GM13976 (cell line): ENCODE measurements at regions not wholly inside any gene's neighbourhood (a gene's known extent, or its start where the extent isn't known, plus 50 kb on each side); places are given as distances from the start of the nearest gene placed in this dataset.

Experiments
- DNase-seq: peaks from one replicate; pipeline ENCODE4 v3.0.0; 2012; ENCODE audit warnings: low spot score
- in situ Hi-C: fragments of 300-500 bp; cut with MboI; formaldehyde crosslinking; loops from one replicate; pipeline ENCODE4 v1.12.0; 2022; ENCODE audit warnings: low sequenced_read_pairs, mixed read lengths, inconsistent platforms; ENCODE audit not compliant: unreplicated experiment
- TF ChIP-seq, protein P1 (sequence below): IDR thresholded peaks from 2 replicates; pipeline ENCODE4 v1.5.1; 2012; ENCODE audit warnings: borderline replicate concordance, mild to moderate bottlenecking; ENCODE audit not compliant: insufficient read depth; ENCODE audit errors: extremely low read depth, missing control alignments, control extremely low read depth

DNA sequence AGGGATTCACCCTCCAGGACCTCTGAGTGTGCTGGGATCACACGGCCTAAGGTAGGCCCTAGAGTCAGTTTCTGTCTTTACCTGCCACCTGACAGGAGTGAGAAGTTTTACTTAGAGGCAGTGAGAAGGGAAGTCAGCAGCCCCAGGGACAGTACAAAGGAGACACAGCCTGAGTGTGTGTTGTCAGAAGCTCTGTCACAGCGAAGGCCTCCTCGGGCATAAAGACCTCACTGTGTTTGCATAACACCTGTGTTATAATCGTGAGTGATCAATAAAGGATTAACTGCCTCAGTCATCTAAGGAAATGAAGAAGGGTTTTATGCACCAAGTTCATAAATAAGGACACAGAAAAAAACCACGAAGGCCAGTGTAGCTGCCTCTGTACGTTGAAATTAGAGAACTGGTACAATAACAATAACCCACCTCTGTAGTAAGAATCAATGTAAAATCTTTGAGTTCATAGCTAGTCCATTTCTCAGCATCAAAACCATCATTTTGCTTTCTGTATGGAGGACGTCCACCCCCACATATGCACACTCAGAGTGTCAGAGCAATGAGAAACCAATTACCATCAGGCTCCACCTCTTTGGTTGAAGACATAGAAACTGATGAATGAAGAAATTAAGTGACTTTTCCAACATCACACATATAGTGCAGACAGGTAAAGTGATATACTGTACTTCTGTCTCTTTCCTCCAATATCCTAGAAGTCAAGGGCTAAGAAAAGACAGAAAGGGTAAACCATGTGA is 159.3 kb downstream of the DAD1 start:
- DNase-seq, result no peak
- in situ Hi-C loops, result no loop called here
- TF ChIP-seq, protein P1, sequence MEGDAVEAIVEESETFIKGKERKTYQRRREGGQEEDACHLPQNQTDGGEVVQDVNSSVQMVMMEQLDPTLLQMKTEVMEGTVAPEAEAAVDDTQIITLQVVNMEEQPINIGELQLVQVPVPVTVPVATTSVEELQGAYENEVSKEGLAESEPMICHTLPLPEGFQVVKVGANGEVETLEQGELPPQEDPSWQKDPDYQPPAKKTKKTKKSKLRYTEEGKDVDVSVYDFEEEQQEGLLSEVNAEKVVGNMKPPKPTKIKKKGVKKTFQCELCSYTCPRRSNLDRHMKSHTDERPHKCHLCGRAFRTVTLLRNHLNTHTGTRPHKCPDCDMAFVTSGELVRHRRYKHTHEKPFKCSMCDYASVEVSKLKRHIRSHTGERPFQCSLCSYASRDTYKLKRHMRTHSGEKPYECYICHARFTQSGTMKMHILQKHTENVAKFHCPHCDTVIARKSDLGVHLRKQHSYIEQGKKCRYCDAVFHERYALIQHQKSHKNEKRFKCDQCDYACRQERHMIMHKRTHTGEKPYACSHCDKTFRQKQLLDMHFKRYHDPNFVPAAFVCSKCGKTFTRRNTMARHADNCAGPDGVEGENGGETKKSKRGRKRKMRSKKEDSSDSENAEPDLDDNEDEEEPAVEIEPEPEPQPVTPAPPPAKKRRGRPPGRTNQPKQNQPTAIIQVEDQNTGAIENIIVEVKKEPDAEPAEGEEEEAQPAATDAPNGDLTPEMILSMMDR, result no peak

DNA sequence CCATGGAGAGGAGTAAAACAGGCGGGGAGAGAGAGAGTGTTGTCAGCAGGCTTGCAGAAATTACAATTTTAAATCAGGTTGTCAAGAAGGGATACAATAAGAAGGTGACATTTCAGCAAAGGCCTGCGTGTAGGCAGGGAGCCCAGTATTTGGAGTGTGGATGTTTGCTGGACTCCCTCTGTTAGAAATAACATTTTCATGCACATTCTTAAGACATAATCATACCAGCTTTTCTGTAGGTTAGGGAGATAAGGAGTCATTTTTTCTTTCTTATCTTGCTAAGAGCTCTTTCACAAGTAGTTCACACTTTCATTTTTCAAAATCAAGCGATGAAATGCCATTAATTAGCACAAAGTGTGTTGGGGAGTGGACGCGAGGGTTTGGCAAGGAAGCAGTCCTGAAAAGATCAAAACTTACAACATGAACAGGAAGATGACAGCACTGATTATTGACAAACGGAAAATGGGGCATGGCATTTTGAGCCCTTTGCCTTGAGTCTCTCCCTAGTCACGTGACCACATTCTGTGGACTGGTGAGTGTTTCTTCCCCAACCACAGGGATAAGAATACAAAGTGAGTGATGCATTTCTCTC is 160.2 kb downstream of the DAD1 start:
- in situ Hi-C loops, result no loop called here

DNA sequence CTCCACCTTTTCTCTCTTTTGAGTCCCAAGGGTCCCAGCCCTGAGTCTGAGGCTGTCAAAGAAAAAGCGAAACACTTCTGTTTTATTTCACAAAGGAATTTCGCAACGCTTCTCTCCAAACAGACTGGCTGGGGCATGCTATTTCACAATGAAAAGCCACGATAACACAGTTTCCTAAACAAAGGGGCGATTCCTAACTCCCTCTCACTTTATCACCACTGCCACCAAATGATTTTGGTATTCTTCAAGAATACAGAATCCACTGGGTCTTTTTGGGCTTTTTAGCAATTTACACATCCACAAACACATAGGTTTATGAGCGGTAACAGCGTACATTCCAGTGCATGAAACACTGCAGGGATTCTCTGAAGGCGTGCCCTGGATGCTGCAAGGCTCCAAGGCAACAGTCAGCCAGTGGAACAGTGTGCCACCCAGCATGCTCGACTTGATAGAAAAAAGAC is 161.2 kb downstream of the DAD1 start:
- DNase-seq, result no peak
- in situ Hi-C loops, result no loop called here
- TF ChIP-seq, protein P1, result no peak

More for the DNA sequence above, 160.2 kb downstream of the DAD1 start:
- TF ChIP-seq, protein P1, result no peak
- no peak for DNase-seq

DNA sequence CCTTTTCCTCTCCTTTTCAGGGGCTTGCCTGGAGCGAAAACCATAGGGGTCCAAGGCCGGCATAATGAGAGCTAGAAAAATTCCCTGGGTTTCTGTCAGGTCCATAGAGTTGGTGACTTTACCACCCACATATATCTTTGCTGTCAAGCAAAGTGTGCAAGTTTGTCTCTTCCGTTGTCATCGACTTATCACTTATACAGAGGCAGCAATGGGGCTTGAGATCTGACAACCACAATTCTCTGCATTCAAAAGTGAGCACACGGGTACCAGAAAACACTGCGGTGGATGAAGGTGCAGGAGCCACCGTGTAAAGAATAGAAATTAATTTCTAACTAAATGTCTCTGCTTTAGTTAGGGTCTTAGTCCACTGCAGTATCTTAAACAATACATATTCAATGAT is 162.3 kb downstream of the DAD1 start:
- in situ Hi-C loops, result no loop called here
- no peak for DNase-seq
- TF ChIP-seq, protein P1, result no peak

DNA sequence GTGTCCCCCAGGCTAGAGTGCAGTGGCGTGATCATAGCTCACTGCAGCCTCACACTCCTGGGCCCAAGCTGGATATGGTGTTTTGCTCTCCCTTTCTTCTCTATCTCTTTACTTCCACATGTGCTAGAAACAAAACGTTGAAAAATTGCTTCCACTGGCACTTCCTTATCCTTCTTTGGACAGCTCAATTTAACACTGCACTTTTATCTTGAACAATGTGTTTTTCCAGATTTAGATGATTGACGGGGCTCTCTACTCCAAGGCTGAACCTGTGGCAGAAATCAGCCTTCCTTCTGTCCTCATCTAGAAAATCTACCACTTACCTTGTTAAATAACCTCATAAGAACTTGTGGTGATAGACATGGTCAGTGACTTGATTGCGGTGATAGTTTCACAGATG is 165.1 kb downstream of the DAD1 start:
- in situ Hi-C loops, result no loop called here
- DNase-seq, result no peak
- TF ChIP-seq, protein P1, result no peak

DNA sequence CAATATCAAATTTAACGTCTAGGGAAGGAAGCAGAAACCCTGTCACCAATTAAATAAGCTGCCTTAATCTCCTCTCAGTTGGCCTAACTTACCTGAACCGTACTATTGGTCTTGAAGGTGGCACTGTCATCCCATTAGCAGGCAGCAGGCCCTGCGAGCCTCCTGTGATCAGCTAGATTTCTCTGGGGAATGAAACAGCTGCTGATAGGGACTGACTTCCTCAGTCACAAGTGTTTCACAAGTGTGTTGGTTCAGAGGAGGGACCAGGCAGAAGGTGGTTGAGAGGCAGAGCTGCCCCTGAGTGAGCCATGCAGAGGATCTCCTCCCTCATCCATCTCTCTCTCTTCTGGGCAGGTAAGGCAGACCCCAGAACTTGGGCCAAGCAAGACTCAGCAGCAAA is 166.8 kb downstream of the DAD1 start:
- in situ Hi-C loops, result no loop called here
- no peak for DNase-seq
- TF ChIP-seq, protein P1, result no peak
